ENCODE measurements at regions not wholly inside any gene's neighbourhood (a gene's known extent, or its start where the extent isn't known, plus 50 kb on each side); places are given as distances from the start of the nearest gene placed in this dataset.

- Histone ChIP-seq H3K9me3 (ENCODE audit: control insufficient read depth in 2 of 2, insufficient read depth in 1 of 2, low read depth in 1 of 2, low read length in 1 of 2) (peaks cover 0 to under 1% of the 10 kb centered on the region in 2 donors), H3K27ac (ENCODE audit: low read depth in 2 of 2, low read length in 1 of 2) (no peak overlapping the region), H3K4me3 (ENCODE audit: low read depth in 1 of 2, low read length in 2 of 2) (no peak overlapping the region), H3K4me1 (ENCODE audit: control insufficient read depth in 2 of 2, insufficient read depth in 2 of 2, low read length in 1 of 2) (peaks cover 0 to under 1% of the 10 kb centered on the region in 2 donors), H3K27me3 (ENCODE audit: control insufficient read depth in 1 of 2, insufficient read depth in 2 of 2, low read length in 2 of 2) (no peaks in the 10 kb centered on the region), H3K36me3 (ENCODE audit: control insufficient read depth in 2 of 2, insufficient read depth in 2 of 2, low read length in 1 of 2) (no peaks in the 10 kb centered on the region)
- 70 to 73% methylated on average over 5 of the region's 5 CpGs for WGBS, 2 donors
Measured at GRCh38 chr12:28023156-28023887, 50.8 kb upstream of the PTHLH start.

- Histone ChIP-seq H3K27ac (ENCODE audit: low read depth in 2 of 2, low read length in 1 of 2) (no peak overlapping the region), H3K4me1 (ENCODE audit: control insufficient read depth in 2 of 2, insufficient read depth in 2 of 2, low read length in 1 of 2) (peaks cover 0 to 3% of the 10 kb centered on the region in 2 donors), H3K36me3 (ENCODE audit: control insufficient read depth in 2 of 2, insufficient read depth in 2 of 2, low read length in 1 of 2) (no peaks in the 10 kb centered on the region), H3K27me3 (ENCODE audit: control insufficient read depth in 1 of 2, insufficient read depth in 2 of 2, low read length in 2 of 2) (no peaks in the 10 kb centered on the region), H3K9me3 (ENCODE audit: control insufficient read depth in 2 of 2, insufficient read depth in 1 of 2, low read depth in 1 of 2, low read length in 1 of 2) (peaks cover 0 to 3% of the 10 kb centered on the region in 2 donors), H3K4me3 (ENCODE audit: low read depth in 1 of 2, low read length in 2 of 2) (no peak overlapping the region)
- 79 to 83% methylated on average over 3 of the region's 3 CpGs for WGBS, 2 donors
Measured at GRCh38 chr12:28024231-28024995, 51.9 kb upstream of the PTHLH start.

GRCh38 chr12:28025821-28026505 is 53.4 kb upstream of the PTHLH start:
- H3K9me3 ChIP-seq (ENCODE audit: control insufficient read depth in 2 of 2, insufficient read depth in 1 of 2, low read depth in 1 of 2, low read length in 1 of 2): peaks cover 0 to 3% of the 10 kb centered on the region in 2 donors
- H3K36me3 ChIP-seq (ENCODE audit: control insufficient read depth in 2 of 2, insufficient read depth in 2 of 2, low read length in 1 of 2): no peaks in the 10 kb centered on the region
- H3K27me3 ChIP-seq (ENCODE audit: control insufficient read depth in 1 of 2, insufficient read depth in 2 of 2, low read length in 2 of 2): no peaks in the 10 kb centered on the region
- no peak overlapping the region for H3K4me3 ChIP-seq (ENCODE audit: low read depth in 1 of 2, low read length in 2 of 2)
- H3K27ac ChIP-seq (ENCODE audit: low read depth in 2 of 2, low read length in 1 of 2): no peak overlapping the region
- peaks cover 0 to 3% of the 10 kb centered on the region in 2 donors for H3K4me1 ChIP-seq (ENCODE audit: control insufficient read depth in 2 of 2, insufficient read depth in 2 of 2, low read length in 1 of 2)
- 87 to 89% methylated on average over 11 of the region's 11 CpGs for WGBS, 2 donors

GRCh38 chr12:28026701-28027100 is 54.2 kb upstream of the PTHLH start:
- peaks cover 0 to 3% of the 10 kb centered on the region in 2 donors for H3K4me1 ChIP-seq (ENCODE audit: control insufficient read depth in 2 of 2, insufficient read depth in 2 of 2, low read length in 1 of 2)
- 74 to 81% methylated on average over 5 of the region's 5 CpGs for WGBS, 2 donors

GRCh38 chr12:28027328-28027727 is 54.8 kb upstream of the PTHLH start:
- H3K4me3 ChIP-seq (ENCODE audit: low read depth in 1 of 2, low read length in 2 of 2): no peak overlapping the region
- 55 to 59% methylated on average over 5 of the region's 5 CpGs for WGBS, 2 donors
- peaks cover 0 to 3% of the 10 kb centered on the region in 2 donors for H3K4me1 ChIP-seq (ENCODE audit: control insufficient read depth in 2 of 2, insufficient read depth in 2 of 2, low read length in 1 of 2)
- peaks cover 0 to 3% of the 10 kb centered on the region in 2 donors for H3K9me3 ChIP-seq (ENCODE audit: control insufficient read depth in 2 of 2, insufficient read depth in 1 of 2, low read depth in 1 of 2, low read length in 1 of 2)
- no peaks in the 10 kb centered on the region for H3K27me3 ChIP-seq (ENCODE audit: control insufficient read depth in 1 of 2, insufficient read depth in 2 of 2, low read length in 2 of 2)
- no peaks in the 10 kb centered on the region for H3K36me3 ChIP-seq (ENCODE audit: control insufficient read depth in 2 of 2, insufficient read depth in 2 of 2, low read length in 1 of 2)
- H3K27ac ChIP-seq (ENCODE audit: low read depth in 2 of 2, low read length in 1 of 2): no peak overlapping the region

More at GRCh38 chr12:28026701-28027100, 54.2 kb upstream of the PTHLH start:
- H3K4me3 ChIP-seq (ENCODE audit: low read depth in 1 of 2, low read length in 2 of 2): no peak overlapping the region
- H3K27ac ChIP-seq (ENCODE audit: low read depth in 2 of 2, low read length in 1 of 2): no peak overlapping the region
- no peaks in the 10 kb centered on the region for H3K36me3 ChIP-seq (ENCODE audit: control insufficient read depth in 2 of 2, insufficient read depth in 2 of 2, low read length in 1 of 2)
- no peaks in the 10 kb centered on the region for H3K27me3 ChIP-seq (ENCODE audit: control insufficient read depth in 1 of 2, insufficient read depth in 2 of 2, low read length in 2 of 2)
- peaks cover 0 to 3% of the 10 kb centered on the region in 2 donors for H3K9me3 ChIP-seq (ENCODE audit: control insufficient read depth in 2 of 2, insufficient read depth in 1 of 2, low read depth in 1 of 2, low read length in 1 of 2)

GRCh38 chr12:28027947-28028724 is 55.6 kb upstream of the PTHLH start:
- Histone ChIP-seq H3K36me3 (ENCODE audit: control insufficient read depth in 2 of 2, insufficient read depth in 2 of 2, low read length in 1 of 2) (no peaks in the 10 kb centered on the region), H3K9me3 (ENCODE audit: control insufficient read depth in 2 of 2, insufficient read depth in 1 of 2, low read depth in 1 of 2, low read length in 1 of 2) (peaks cover 0 to 3% of the 10 kb centered on the region in 2 donors), H3K4me3 (ENCODE audit: low read depth in 1 of 2, low read length in 2 of 2) (no peak overlapping the region), H3K27ac (ENCODE audit: low read depth in 2 of 2, low read length in 1 of 2) (no peak overlapping the region), H3K27me3 (ENCODE audit: control insufficient read depth in 1 of 2, insufficient read depth in 2 of 2, low read length in 2 of 2) (no peaks in the 10 kb centered on the region), H3K4me1 (ENCODE audit: control insufficient read depth in 2 of 2, insufficient read depth in 2 of 2, low read length in 1 of 2) (peaks cover 0 to 3% of the 10 kb centered on the region in 2 donors)
- WGBS, 2 donors: 71 to 78% methylated on average over 11 of the region's 11 CpGs

GRCh38 chr12:28032811-28033537 is 60.4 kb upstream of the PTHLH start:
- H3K27ac ChIP-seq (ENCODE audit: low read depth in 2 of 2, low read length in 1 of 2): peak overlapping the region; percentile 26 to 44
- 48 to 53% methylated on average over 4 of the region's 4 CpGs for WGBS, 2 donors

GRCh38 chr12:28033538-28033915 is 61.0 kb upstream of the PTHLH start:
- no peaks in the 10 kb centered on the region for H3K4me1 ChIP-seq (ENCODE audit: control insufficient read depth in 2 of 2, insufficient read depth in 2 of 2, low read length in 1 of 2)
- 63 to 66% methylated on average over 2 of the region's 2 CpGs for WGBS, 2 donors

More at GRCh38 chr12:28032811-28033537, 60.4 kb upstream of the PTHLH start:
- Histone ChIP-seq H3K4me3 (ENCODE audit: low read depth in 1 of 2, low read length in 2 of 2) (no peak overlapping the region), H3K27me3 (ENCODE audit: control insufficient read depth in 1 of 2, insufficient read depth in 2 of 2, low read length in 2 of 2) (no peaks in the 10 kb centered on the region), H3K9me3 (ENCODE audit: control insufficient read depth in 2 of 2, insufficient read depth in 1 of 2, low read depth in 1 of 2, low read length in 1 of 2) (peaks cover 0 to 3% of the 10 kb centered on the region in 2 donors), H3K4me1 (ENCODE audit: control insufficient read depth in 2 of 2, insufficient read depth in 2 of 2, low read length in 1 of 2) (peaks cover 0 to 3% of the 10 kb centered on the region in 2 donors), H3K36me3 (ENCODE audit: control insufficient read depth in 2 of 2, insufficient read depth in 2 of 2, low read length in 1 of 2) (no peaks in the 10 kb centered on the region)

More at GRCh38 chr12:28033538-28033915, 61.0 kb upstream of the PTHLH start:
- H3K27ac ChIP-seq (ENCODE audit: low read depth in 2 of 2, low read length in 1 of 2): no peak overlapping the region
- no peak overlapping the region for H3K4me3 ChIP-seq (ENCODE audit: low read depth in 1 of 2, low read length in 2 of 2)
- H3K9me3 ChIP-seq (ENCODE audit: control insufficient read depth in 2 of 2, insufficient read depth in 1 of 2, low read depth in 1 of 2, low read length in 1 of 2): peaks cover 0 to under 1% of the 10 kb centered on the region in 2 donors
- H3K27me3 ChIP-seq (ENCODE audit: control insufficient read depth in 1 of 2, insufficient read depth in 2 of 2, low read length in 2 of 2): no peaks in the 10 kb centered on the region
- no peaks in the 10 kb centered on the region for H3K36me3 ChIP-seq (ENCODE audit: control insufficient read depth in 2 of 2, insufficient read depth in 2 of 2, low read length in 1 of 2)

Data from esophagus (tissue), 2 donors.